Astrocyte (in vitro differentiated cells and primary cell): ENCODE measurements at regions not wholly inside any gene's neighbourhood (a gene's known extent, or its start where the extent isn't known, plus 50 kb on each side); places are given as distances from the start of the nearest gene placed in this dataset.

Source experiments
- DNase-seq: peaks from one replicate; pipeline ENCODE4 v3.0.0-alpha.2; 2010; ENCODE audit warnings: low read depth
- FAIRE-seq: peaks from 2 replicates; lab custom pipeline; 2011; peaks lifted over from hg19 to GRCh38; lab: Jason Lieb, UNC
- H2AFZ ChIP-seq: 2 replicates; pipeline ENCODE4 v1.6.0; 2012; ENCODE audit warnings: low read depth, low read length, inconsistent platforms
- H3K27ac ChIP-seq: 2 replicates; pipeline ENCODE4 v1.5.1; 2011; ENCODE audit warnings: low read depth, low read length, inconsistent platforms
- H3K27me3 ChIP-seq: 2 replicates; pipeline ENCODE4 v1.6.0; 2011; ENCODE audit warnings: low read length, inconsistent platforms; ENCODE audit not compliant: insufficient read depth
- H3K36me3 ChIP-seq: 2 replicates; pipeline ENCODE4 v1.5.1; 2011; ENCODE audit warnings: low read length, inconsistent platforms; ENCODE audit not compliant: insufficient read depth
- H3K4me1 ChIP-seq: 2 replicates; pipeline ENCODE4 v1.5.1; 2011; ENCODE audit warnings: low read length, inconsistent platforms; ENCODE audit not compliant: insufficient read depth
- H3K4me2 ChIP-seq: 2 replicates; pipeline ENCODE4 v1.6.0; 2012; ENCODE audit warnings: low read length, inconsistent platforms
- H3K4me3 ChIP-seq: 2 replicates; pipeline ENCODE4 v1.5.1; 2011; ENCODE audit warnings: low read depth, mild to moderate bottlenecking, low read length, inconsistent platforms; ENCODE audit not compliant: insufficient read depth
- H3K79me2 ChIP-seq: 2 replicates; pipeline ENCODE4 v1.6.0; 2012; ENCODE audit warnings: mild to moderate bottlenecking, low read length, inconsistent platforms; ENCODE audit not compliant: insufficient read depth
- H3K9ac ChIP-seq: 2 replicates; pipeline ENCODE4 v1.6.0; 2012; ENCODE audit warnings: mild to moderate bottlenecking, low read length, inconsistent platforms
- H3K9me3 ChIP-seq: 2 replicates; pipeline ENCODE4 v1.5.1; 2012; ENCODE audit warnings: low read depth, mild to moderate bottlenecking, low read length, inconsistent platforms; ENCODE audit not compliant: insufficient read depth
- H4K20me1 ChIP-seq: 2 replicates; pipeline ENCODE4 v1.6.0; 2012; ENCODE audit warnings: low read length, inconsistent platforms; ENCODE audit not compliant: insufficient read depth
- H3K27ac Mint-ChIP-seq: one replicate; pipeline ENCODE4 v1.8.0; 2021; ENCODE audit warnings: mild to moderate bottlenecking, mixed read lengths; ENCODE audit not compliant: unreplicated experiment
- H3K27me3 Mint-ChIP-seq: one replicate; pipeline ENCODE4 v1.8.0; 2021; ENCODE audit warnings: low read depth, mixed read lengths; ENCODE audit not compliant: unreplicated experiment
- H3K36me3 Mint-ChIP-seq: one replicate; pipeline ENCODE4 v1.8.0; 2021; ENCODE audit warnings: low read depth, mixed read lengths; ENCODE audit not compliant: unreplicated experiment
- H3K4me1 Mint-ChIP-seq: one replicate; pipeline ENCODE4 v1.8.0; 2021; ENCODE audit warnings: low read depth, mixed read lengths; ENCODE audit not compliant: unreplicated experiment
- H3K4me3 Mint-ChIP-seq: one replicate; pipeline ENCODE4 v1.8.0; 2021; ENCODE audit warnings: mild to moderate bottlenecking, moderate library complexity, mixed read lengths; ENCODE audit not compliant: unreplicated experiment
- H3K9me3 Mint-ChIP-seq: one replicate; pipeline ENCODE4 v1.8.0; 2021; ENCODE audit warnings: mild to moderate bottlenecking, mixed read lengths; ENCODE audit not compliant: unreplicated experiment
- CTCF ChIP-seq: IDR thresholded peaks from 2 replicates; pipeline ENCODE4 v1.5.1; 2011; ENCODE audit warnings: low read depth, mild to moderate bottlenecking, inconsistent platforms, low read length, moderate library complexity; ENCODE audit not compliant: insufficient read depth
- EZH2 ChIP-seq: IDR thresholded peaks from 2 replicates; pipeline ENCODE4 v1.6.1; 2012; ENCODE audit warnings: mild to moderate bottlenecking, low read length, inconsistent platforms; ENCODE audit not compliant: insufficient read depth

- Mint-ChIP-seq H3K9me3 (peaks cover 11% of the 10 kb centered on the region), H3K27me3 (peaks cover 20% of the 10 kb centered on the region), H3K4me1 (peaks cover 6% of the 10 kb centered on the region), H3K36me3 (no peaks in the 10 kb centered on the region), H3K4me3 (no peak overlapping the region), H3K27ac (no peak overlapping the region)
- FAIRE-seq (no peak), DNase-seq (no peak)
- H3K27ac ChIP-seq: no peak overlapping the region
- no peaks in the 10 kb centered on the region for H3K27me3 ChIP-seq
- no peak overlapping the region for H3K4me2 ChIP-seq
- H3K4me3 ChIP-seq: no peak overlapping the region
- TF ChIP-seq CTCF (no peak), EZH2 (no peak)
- no peaks in the 10 kb centered on the region for H3K9me3 ChIP-seq
- H3K9ac ChIP-seq: no peak overlapping the region
- no peak overlapping the region for H2AFZ ChIP-seq
- H3K79me2 ChIP-seq: no peaks in the 10 kb centered on the region
- no peaks in the 10 kb centered on the region for H3K36me3 ChIP-seq
- no peaks in the 10 kb centered on the region for H3K4me1 ChIP-seq
- H4K20me1 ChIP-seq: no peaks in the 10 kb centered on the region
Measured at GRCh38 chr2:238653431-238654109, 194.3 kb upstream of the TWIST2 start.

GRCh38 chr2:238654479-238655197 is 193.2 kb upstream of the TWIST2 start:
- H3K27ac Mint-ChIP-seq: no peak overlapping the region
- H3K4me1 ChIP-seq: no peaks in the 10 kb centered on the region
- H3K9ac ChIP-seq: no peak overlapping the region
- peaks cover 14% of the 10 kb centered on the region for H3K9me3 Mint-ChIP-seq
- H2AFZ ChIP-seq: no peak overlapping the region
- H3K36me3 ChIP-seq: no peaks in the 10 kb centered on the region
- H3K4me1 Mint-ChIP-seq: peaks cover 6% of the 10 kb centered on the region
- no peaks in the 10 kb centered on the region for H3K79me2 ChIP-seq
- no peak overlapping the region for H3K4me3 Mint-ChIP-seq
- no peaks in the 10 kb centered on the region for H4K20me1 ChIP-seq
- TF ChIP-seq CTCF: no peak
- no peak for TF ChIP-seq EZH2
- no peak overlapping the region for H3K4me3 ChIP-seq
- H3K36me3 Mint-ChIP-seq: no peaks in the 10 kb centered on the region
- no peak overlapping the region for H3K4me2 ChIP-seq
- H3K27me3 ChIP-seq: no peaks in the 10 kb centered on the region
- DNase-seq (no peak), FAIRE-seq (no peak)
- H3K9me3 ChIP-seq: no peaks in the 10 kb centered on the region
- H3K27me3 Mint-ChIP-seq: peaks cover 26% of the 10 kb centered on the region
- H3K27ac ChIP-seq: no peak overlapping the region
